K562 (cell line): ENCODE measurements at regions not wholly inside any gene's neighbourhood (a gene's known extent, or its start where the extent isn't known, plus 50 kb on each side); places are given as distances from the start of the nearest gene placed in this dataset.

Experiments
- ATAC-seq: fragments of 200-7000 bp; cut with Tn5 transposase; 3 replicates; pipeline ENCODE4 v1.9.1; 2020; ENCODE audit warnings: moderate library complexity
- BruUV-seq: library from RNA; stranded (reverse); fragments of 400-500 nt; replicated peaks from 2 replicates; lab custom pipeline; 2021; lab: Mats Ljungman, UMichigan
- CTCF ChIA-PET: fragments of 300-600 bp; formaldehyde crosslinking; extraction: SDS; loops from one replicate; lab custom pipeline; 2021; ENCODE audit warnings: low intra/inter-chr PET ratio; lab: Yijun Ruan, JAX
- POLR2A ChIA-PET: fragments of 300-600, 350-650 bp; sonication (Branson Sonifier 250); formaldehyde crosslinking; extraction: SDS; loops from one replicate; lab custom pipeline; 2021; ENCODE audit warnings: antibody characterized with exemption, inconsistent platforms; lab: Yijun Ruan, JAX
- DNase-seq, 4 experiments: peaks; one replicate each; pipeline versions ENCODE4 v3.0.0 to v3.0.0-alpha.2; 2011 to 2018; ENCODE audit warnings: low spot score in 3 of 4, mixed read lengths in 3 of 4; ENCODE audit errors: extremely low read depth in 1 of 4
- FAIRE-seq: peaks from 2 replicates; lab custom pipeline; 2011; peaks lifted over from hg19 to GRCh38; lab: Jason Lieb, UNC
- H2AFZ ChIP-seq: 2 replicates; pipeline ENCODE4 v1.6.0; 2011; ENCODE audit warnings: low read depth, low read length, control low read depth, inconsistent platforms
- H3K27ac ChIP-seq: fragments of 200-600 bp; 3 replicates; pipeline ENCODE4 v1.8.0; 2011; ENCODE audit warnings: low read depth, mild to moderate bottlenecking, control low read depth, inconsistent platforms, low read length, moderate library complexity, mixed read lengths; ENCODE audit errors: extremely low read depth
- H3K27me3 ChIP-seq, 2 experiments: fragments of 300-600 bp in 1 of 2; 2 replicates in 1 of 2; 3 replicates in 1 of 2; pipeline versions ENCODE4 v1.6.0 to v1.8.0; 2011; ENCODE audit warnings: inconsistent platforms in 2 of 2, low read length in 2 of 2, mild to moderate bottlenecking in 1 of 2, mixed read lengths in 1 of 2, moderate library complexity in 1 of 2; ENCODE audit not compliant: control insufficient read depth in 2 of 2, insufficient read depth in 2 of 2
- H3K36me3 ChIP-seq: fragments of 300-600 bp; 3 replicates; pipeline ENCODE4 v1.8.0; 2011; ENCODE audit warnings: mild to moderate bottlenecking, low read length, inconsistent platforms; ENCODE audit not compliant: control insufficient read depth, insufficient read depth
- H3K4me1 ChIP-seq, 2 experiments: fragments of 200-600 bp in 1 of 2; replicated peaks in 1 of 2; 2 replicates in 1 of 2; 3 replicates in 1 of 2; pipeline versions ENCODE4 v1.5.1 to v1.8.0; 2011; ENCODE audit warnings: inconsistent platforms in 2 of 2, low read length in 2 of 2, mild to moderate bottlenecking in 1 of 2, mixed read lengths in 1 of 2, moderate library complexity in 1 of 2; ENCODE audit not compliant: control insufficient read depth in 2 of 2, insufficient read depth in 2 of 2
- H3K4me2 ChIP-seq: 2 replicates; pipeline ENCODE4 v1.6.1; 2011; ENCODE audit warnings: low read length, control low read depth, inconsistent platforms, mixed read lengths; ENCODE audit not compliant: insufficient read depth
- H3K4me3 ChIP-seq: fragments of 200-600 bp; sonication (generic), shearing (Covaris generic); 2 replicates; pipeline ENCODE4 v1.5.1; 2016; ENCODE audit warnings: control low read depth, inconsistent platforms
- H3K79me2 ChIP-seq: fragments of 200-600 bp; 3 replicates; pipeline ENCODE4 v1.8.0; 2011; ENCODE audit warnings: low read length, inconsistent platforms; ENCODE audit not compliant: control insufficient read depth, insufficient read depth
- H3K9ac ChIP-seq, 2 experiments: 2 replicates each; pipeline versions ENCODE4 v1.6.0 to v1.6.1; 2011; ENCODE audit warnings: low read depth in 2 of 2, low read length in 2 of 2, control low read depth in 1 of 2, inconsistent platforms in 1 of 2, mild to moderate bottlenecking in 1 of 2, mixed read lengths in 1 of 2; ENCODE audit not compliant: insufficient read depth in 1 of 2
- H3K9me1 ChIP-seq: one replicate; pipeline ENCODE4 v1.6.0; 2011; ENCODE audit warnings: inconsistent platforms, mild to moderate bottlenecking, low read length, moderate library complexity; ENCODE audit not compliant: control insufficient read depth, insufficient read depth
- H3K9me3 ChIP-seq: replicated peaks from 2 replicates; pipeline ENCODE4 v1.5.1; 2011; ENCODE audit warnings: low read depth, low read length, inconsistent platforms; ENCODE audit not compliant: control insufficient read depth, insufficient read depth
- H4K20me1 ChIP-seq: replicated peaks from 2 replicates; pipeline ENCODE4 v1.6.1; 2011; ENCODE audit warnings: low read length, inconsistent platforms, mixed read lengths; ENCODE audit not compliant: control insufficient read depth, insufficient read depth
- BCL6 ChIP-seq: fragments of 250-450 bp; sonication (Bioruptor Pico); IDR thresholded peaks from 2 replicates; pipeline ENCODE4 v1.4.0; 2020
- BDP1 ChIP-seq: IDR thresholded peaks from 3 replicates; pipeline ENCODE4 v1.6.1; 2011; ENCODE audit not compliant: insufficient read length, insufficient read depth
- DDX20 ChIP-seq: fragments of 450-650 bp; IDR thresholded peaks from 2 replicates; pipeline ENCODE4 v1.6.1; 2016; ENCODE audit warnings: missing genetic modification characterization, low read depth, mild to moderate bottlenecking, missing compliant biosample characterization, moderate library complexity
- HSF4 ChIP-seq: fragments of 250-450 bp; sonication (Bioruptor Pico); IDR thresholded peaks from 2 replicates; pipeline ENCODE4 v2.1.2; 2022; ENCODE audit warnings: mild to moderate bottlenecking, moderate library complexity, borderline replicate concordance
- MCM5 ChIP-seq: fragments of 450-650 bp; IDR thresholded peaks from 2 replicates; pipeline ENCODE4 v1.6.1; 2016; ENCODE audit warnings: low read depth
- MYC ChIP-seq, 2 experiments: fragments of 250-450 bp in 1 of 2; sonication (Bioruptor Pico) in 1 of 2; IDR thresholded peaks; 2 replicates each; pipeline versions ENCODE4 v1.5.1 to v1.6.1; 2012 to 2021; ENCODE audit warnings: low read depth in 2 of 2, borderline replicate concordance in 1 of 2, improper control_type of control experiment in 1 of 2, low read length in 1 of 2, mild to moderate bottlenecking in 1 of 2, moderate library complexity in 1 of 2
- NCOA2 ChIP-seq, 2 experiments: fragments of 450-650 bp; IDR thresholded peaks; 2 replicates each; pipeline ENCODE4 v1.6.1; 2018; ENCODE audit warnings: mild to moderate bottlenecking in 2 of 2, moderate library complexity in 1 of 2; ENCODE audit not compliant: partially characterized antibody in 2 of 2
- NR2C1 ChIP-seq, 2 experiments: fragments of 450-650 bp; IDR thresholded peaks; 2 replicates each; pipeline ENCODE4 v1.6.1; 2017; ENCODE audit warnings: mild to moderate bottlenecking in 2 of 2, antibody characterized with exemption in 1 of 2, inconsistent platforms in 1 of 2, missing compliant biosample characterization in 1 of 2, missing genetic modification characterization in 1 of 2
- PML ChIP-seq: IDR thresholded peaks from 2 replicates; pipeline ENCODE4 v1.6.1; 2012; ENCODE audit warnings: low read length, inconsistent platforms
- SMAD1 ChIP-seq: fragments of 150-350 bp; IDR thresholded peaks from 2 replicates; pipeline ENCODE4 v1.6.1; 2014; ENCODE audit warnings: low read length, low read depth; ENCODE audit not compliant: partially characterized antibody
- ZNF696 ChIP-seq: fragments of 250-450 bp; sonication (Bioruptor Pico); conservative IDR thresholded peaks from 2 replicates; pipeline ENCODE4 v1.4.0; 2020; ENCODE audit warnings: mild to moderate bottlenecking, moderate library complexity
- WGBS: fragments of 100-300 bp; shearing (Covaris generic); methylation state at CpG from one replicate; pipeline ENCODE4 v1.1.6; 2016; ENCODE audit warnings: low coverage, mixed read lengths; ENCODE audit not compliant: insufficient coverage; ENCODE audit errors: missing lambda C conversion rate; 5-methylcytosine and 5-hydroxymethylcytosine counted together
- in situ Hi-C: fragments of 300-500 bp; cut with MboI; formaldehyde crosslinking; loops from 4 replicates; pipeline ENCODE4 v1.15.0; 2018; ENCODE audit warnings: inconsistent platforms, mixed read lengths
- intact Hi-C: fragments of 100-400 bp; cut with micrococcal nuclease; formaldehyde crosslinking; loops from 2 replicates; pipeline ENCODE4 v1.14.2; 2022
- TF ChIP-seq, protein P1 (sequence below): fragments of 250-450 bp; sonication (Bioruptor Pico); IDR thresholded peaks from 2 replicates; pipeline ENCODE4 v1.9.0; 2021; ENCODE audit warnings: mild to moderate bottlenecking, inconsistent platforms
- TF ChIP-seq, protein P2 (sequence below): fragments of 200-800 bp; sonication (Bioruptor generic); IDR thresholded peaks from 2 replicates; pipeline ENCODE4 v1.6.1; 2016; ENCODE audit warnings: missing genetic modification characterization, missing compliant biosample characterization

DNA sequence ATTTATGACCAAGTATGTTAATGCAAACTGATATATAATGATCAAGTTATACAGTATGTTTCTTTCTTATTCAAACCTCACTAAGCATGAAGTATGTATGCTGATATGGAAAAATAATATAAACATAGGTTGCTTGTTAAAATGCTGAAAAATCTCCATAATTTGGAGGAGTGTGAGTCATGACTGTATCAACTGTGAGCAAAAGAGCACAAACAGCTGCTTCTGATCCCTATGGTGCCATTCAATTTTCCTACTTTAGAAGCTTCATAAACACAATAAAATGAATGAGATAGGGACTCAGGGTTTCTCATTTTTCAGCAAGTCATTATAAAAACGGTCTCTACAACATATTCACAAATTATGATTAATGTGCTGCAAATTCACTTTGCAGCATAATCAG, 129.9 kb upstream of the TFPI start:
- Histone ChIP-seq H2AFZ (no peak overlapping the region), H4K20me1 (no peaks in the 10 kb centered on the region), H3K9me3 (no peaks in the 10 kb centered on the region), H3K4me1 (no peaks in the 10 kb centered on the region), H3K79me2 (no peaks in the 10 kb centered on the region), H3K9me1 (no peaks in the 10 kb centered on the region), H3K9ac (no peak overlapping the region), H3K4me2 (no peak overlapping the region), H3K27me3 (no peaks in the 10 kb centered on the region), H3K4me3 (no peak overlapping the region), H3K27ac (no peak overlapping the region), H3K36me3 (no peaks in the 10 kb centered on the region)
- FAIRE-seq, result no peak
- DNase-seq, result no peak
- POLR2A ChIA-PET, result no interaction called here
- in situ Hi-C loops, result no loop called here
- no TSS peak for BruUV-seq
- TF ChIP-seq NCOA2 (IDR thresholded peaks at IDR 0.05; ENCODE audit: partially characterized antibody in 2 of 2) (no peak), MYC (IDR thresholded peaks at IDR 0.05; ENCODE audit: low read depth, low read length) (no peak), MYC (CRISPR knock-in tag; IDR thresholded peaks at IDR 0.05; ENCODE audit: borderline replicate concordance, low read depth) (no peak), MCM5 (no peak), BCL6 (no peak), BDP1 (no peak), SMAD1 (no peak), HSF4 (CRISPR knock-in tag) (no peak), DDX20 (tag) (no peak), NR2C1 (IDR thresholded peaks at IDR 0.05) (no peak), NR2C1 (tag; IDR thresholded peaks at IDR 0.05) (no peak), ZNF696 (CRISPR knock-in tag) (no peak), PML (no peak)
- TF ChIP-seq, protein P1, sequence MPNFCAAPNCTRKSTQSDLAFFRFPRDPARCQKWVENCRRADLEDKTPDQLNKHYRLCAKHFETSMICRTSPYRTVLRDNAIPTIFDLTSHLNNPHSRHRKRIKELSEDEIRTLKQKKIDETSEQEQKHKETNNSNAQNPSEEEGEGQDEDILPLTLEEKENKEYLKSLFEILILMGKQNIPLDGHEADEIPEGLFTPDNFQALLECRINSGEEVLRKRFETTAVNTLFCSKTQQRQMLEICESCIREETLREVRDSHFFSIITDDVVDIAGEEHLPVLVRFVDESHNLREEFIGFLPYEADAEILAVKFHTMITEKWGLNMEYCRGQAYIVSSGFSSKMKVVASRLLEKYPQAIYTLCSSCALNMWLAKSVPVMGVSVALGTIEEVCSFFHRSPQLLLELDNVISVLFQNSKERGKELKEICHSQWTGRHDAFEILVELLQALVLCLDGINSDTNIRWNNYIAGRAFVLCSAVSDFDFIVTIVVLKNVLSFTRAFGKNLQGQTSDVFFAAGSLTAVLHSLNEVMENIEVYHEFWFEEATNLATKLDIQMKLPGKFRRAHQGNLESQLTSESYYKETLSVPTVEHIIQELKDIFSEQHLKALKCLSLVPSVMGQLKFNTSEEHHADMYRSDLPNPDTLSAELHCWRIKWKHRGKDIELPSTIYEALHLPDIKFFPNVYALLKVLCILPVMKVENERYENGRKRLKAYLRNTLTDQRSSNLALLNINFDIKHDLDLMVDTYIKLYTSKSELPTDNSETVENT (CRISPR knock-in tag), result no peak
- TF ChIP-seq, protein P2, sequence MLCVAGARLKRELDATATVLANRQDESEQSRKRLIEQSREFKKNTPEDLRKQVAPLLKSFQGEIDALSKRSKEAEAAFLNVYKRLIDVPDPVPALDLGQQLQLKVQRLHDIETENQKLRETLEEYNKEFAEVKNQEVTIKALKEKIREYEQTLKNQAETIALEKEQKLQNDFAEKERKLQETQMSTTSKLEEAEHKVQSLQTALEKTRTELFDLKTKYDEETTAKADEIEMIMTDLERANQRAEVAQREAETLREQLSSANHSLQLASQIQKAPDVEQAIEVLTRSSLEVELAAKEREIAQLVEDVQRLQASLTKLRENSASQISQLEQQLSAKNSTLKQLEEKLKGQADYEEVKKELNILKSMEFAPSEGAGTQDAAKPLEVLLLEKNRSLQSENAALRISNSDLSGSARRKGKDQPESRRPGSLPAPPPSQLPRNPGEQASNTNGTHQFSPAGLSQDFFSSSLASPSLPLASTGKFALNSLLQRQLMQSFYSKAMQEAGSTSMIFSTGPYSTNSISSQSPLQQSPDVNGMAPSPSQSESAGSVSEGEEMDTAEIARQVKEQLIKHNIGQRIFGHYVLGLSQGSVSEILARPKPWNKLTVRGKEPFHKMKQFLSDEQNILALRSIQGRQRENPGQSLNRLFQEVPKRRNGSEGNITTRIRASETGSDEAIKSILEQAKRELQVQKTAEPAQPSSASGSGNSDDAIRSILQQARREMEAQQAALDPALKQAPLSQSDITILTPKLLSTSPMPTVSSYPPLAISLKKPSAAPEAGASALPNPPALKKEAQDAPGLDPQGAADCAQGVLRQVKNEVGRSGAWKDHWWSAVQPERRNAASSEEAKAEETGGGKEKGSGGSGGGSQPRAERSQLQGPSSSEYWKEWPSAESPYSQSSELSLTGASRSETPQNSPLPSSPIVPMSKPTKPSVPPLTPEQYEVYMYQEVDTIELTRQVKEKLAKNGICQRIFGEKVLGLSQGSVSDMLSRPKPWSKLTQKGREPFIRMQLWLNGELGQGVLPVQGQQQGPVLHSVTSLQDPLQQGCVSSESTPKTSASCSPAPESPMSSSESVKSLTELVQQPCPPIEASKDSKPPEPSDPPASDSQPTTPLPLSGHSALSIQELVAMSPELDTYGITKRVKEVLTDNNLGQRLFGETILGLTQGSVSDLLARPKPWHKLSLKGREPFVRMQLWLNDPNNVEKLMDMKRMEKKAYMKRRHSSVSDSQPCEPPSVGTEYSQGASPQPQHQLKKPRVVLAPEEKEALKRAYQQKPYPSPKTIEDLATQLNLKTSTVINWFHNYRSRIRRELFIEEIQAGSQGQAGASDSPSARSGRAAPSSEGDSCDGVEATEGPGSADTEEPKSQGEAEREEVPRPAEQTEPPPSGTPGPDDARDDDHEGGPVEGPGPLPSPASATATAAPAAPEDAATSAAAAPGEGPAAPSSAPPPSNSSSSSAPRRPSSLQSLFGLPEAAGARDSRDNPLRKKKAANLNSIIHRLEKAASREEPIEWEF (CRISPR knock-in tag), result no peak
- intact Hi-C loops, result no loop called here
- CTCF ChIA-PET, result no interaction called here
- ATAC-seq, result no peak
- 0% methylated on average over 1 of the region's 1 CpG for WGBS
